Globus pallidus (tissue), 1 donor: ENCODE measurements at regions not wholly inside any gene's neighbourhood (a gene's known extent, or its start where the extent isn't known, plus 50 kb on each side); places are given as distances from the start of the nearest gene placed in this dataset.
"Not testable (repeated sequence)": the region's sequence is repeated elsewhere in the genome, so short reads cannot be mapped to it uniquely, and the experiment has no call there.

Experiments
- DNase-seq: peaks from one replicate; pipeline ENCODE4 v3.0.0-alpha.2; 2015; ENCODE audit warnings: low spot score

DNA sequence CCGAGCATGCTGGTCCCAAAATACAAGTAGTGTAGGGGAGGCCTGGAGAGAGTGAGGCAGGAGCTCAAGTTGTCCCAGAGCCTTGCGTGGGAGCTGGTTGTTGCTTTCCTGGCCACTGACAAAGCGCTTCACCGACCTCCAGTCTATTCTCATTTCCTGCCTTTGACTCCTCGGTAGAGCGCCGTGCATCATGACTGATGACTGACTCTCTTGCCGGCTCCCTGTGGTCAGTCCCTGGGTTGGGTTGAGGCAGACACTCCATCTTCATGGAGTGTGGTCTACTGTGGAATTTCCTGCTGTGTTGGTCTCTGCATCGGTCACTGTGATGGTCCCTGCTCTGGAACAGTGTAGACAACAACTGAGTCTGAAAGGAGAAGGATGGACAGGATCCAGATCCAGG is 175.1 kb upstream of the S1PR3 start:
- no peak for DNase-seq

DNA sequence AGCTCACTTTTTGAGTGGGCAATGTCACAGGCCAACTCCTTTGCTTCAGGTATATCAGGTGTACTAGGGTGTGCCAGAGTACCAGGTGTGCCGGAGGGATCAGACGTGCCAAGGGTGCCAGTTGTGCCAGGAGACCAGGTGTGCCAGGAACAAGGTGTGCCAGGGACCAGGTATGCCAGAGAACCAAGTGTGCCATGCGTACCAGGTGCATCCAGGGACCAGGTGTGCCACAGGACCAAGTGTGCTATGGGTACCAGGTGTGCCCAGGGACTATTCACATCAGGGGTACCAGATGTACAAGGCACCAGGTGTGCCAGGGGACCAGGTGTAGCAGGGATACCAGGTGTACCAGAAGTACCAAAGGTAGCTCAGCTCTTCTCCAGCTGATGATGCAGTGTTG is 174.7 kb upstream of the S1PR3 start:
- no peak for DNase-seq

DNA sequence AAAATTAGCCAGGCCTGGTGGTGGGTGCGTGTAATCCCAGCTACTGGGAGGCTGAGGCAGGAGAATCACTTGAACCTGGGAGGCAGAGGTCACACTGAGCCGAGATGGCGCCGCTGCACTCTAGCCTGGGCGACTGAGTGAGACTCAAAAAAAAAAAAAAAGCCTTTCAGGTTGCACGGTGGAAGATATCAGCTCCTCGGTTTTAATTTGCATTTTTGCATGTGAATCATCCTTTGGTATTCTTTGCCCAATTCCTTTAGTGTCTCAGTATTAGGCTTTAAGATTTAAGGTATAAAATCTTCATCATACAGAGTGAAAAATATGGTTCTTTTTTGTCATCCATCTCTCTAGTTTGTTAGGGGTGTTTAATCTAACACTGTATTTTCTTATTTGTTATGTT is 173.6 kb upstream of the S1PR3 start:
- no peak for DNase-seq

DNA sequence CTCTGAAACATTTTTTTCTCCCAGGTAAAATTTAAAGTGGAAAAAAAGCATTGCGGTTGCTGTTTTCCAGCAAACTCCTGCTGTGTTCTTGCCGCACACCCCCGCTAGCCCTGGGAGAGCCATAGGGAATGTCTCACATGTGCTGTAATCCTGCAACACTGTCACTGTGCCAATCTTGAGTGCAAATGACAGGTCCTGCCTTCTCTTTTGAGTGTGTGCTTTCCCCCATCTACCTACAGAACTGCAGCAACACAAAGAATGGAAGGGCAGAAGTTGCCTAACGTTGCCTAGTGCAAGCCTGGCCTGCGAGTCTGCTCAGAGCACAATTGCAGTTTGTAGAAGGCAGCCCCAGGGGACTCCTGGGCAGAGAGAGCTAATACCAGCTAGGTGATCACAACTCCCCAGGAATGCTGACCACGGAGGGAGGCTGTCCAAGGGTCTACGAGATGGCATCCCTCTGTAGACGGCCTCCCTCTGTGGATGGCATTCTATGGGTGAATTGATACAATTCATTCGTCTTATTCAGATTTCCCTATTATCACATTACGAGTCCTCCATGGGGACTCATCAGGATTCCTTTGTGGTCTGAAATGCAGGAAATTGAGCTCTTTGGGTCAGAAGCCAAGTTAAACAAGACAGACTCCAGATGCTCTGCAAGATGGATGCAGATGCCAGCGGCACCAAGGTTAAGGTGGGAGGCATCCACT is 172.6 kb upstream of the S1PR3 start:
- DNase-seq = no peak

DNA sequence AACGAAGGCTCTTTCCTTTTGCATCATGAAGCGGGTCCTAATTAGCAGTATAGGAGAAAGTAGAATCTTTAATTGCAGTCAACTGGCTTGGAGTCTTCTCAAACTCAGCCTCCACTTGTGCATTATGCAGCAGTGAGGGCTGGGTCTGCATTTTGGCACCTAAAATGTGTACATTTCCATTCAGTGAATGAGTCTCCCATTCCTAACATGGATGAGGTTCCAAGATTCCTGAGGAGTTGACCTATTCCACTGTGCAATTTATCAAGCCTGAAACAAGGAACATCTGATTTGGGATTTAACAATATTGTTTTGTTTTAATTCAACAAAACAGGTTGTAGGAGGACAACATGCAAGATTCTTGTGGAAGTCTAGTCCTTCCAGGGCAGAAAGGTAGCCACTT is 171.8 kb upstream of the S1PR3 start:
- DNase-seq = no peak

DNA sequence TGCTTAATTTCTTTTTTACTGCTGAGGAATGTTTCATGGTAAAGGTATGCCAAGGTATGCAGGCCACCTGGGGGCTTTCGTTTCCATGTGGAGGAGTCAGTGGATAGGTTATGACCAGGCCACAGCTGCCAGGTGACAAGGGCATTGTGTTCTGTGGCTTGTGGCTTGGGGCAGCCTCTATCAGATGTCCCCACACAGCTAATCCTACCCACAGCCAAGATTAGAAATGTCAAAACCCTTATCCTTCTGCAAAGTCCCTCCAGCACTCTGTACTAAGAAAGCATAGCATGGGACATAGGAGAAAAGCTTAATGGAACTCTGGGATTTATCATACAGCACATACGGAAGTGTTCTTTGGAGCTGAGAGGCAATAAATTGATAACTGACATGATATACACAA is 171.2 kb upstream of the S1PR3 start:
- no peak for DNase-seq

DNA sequence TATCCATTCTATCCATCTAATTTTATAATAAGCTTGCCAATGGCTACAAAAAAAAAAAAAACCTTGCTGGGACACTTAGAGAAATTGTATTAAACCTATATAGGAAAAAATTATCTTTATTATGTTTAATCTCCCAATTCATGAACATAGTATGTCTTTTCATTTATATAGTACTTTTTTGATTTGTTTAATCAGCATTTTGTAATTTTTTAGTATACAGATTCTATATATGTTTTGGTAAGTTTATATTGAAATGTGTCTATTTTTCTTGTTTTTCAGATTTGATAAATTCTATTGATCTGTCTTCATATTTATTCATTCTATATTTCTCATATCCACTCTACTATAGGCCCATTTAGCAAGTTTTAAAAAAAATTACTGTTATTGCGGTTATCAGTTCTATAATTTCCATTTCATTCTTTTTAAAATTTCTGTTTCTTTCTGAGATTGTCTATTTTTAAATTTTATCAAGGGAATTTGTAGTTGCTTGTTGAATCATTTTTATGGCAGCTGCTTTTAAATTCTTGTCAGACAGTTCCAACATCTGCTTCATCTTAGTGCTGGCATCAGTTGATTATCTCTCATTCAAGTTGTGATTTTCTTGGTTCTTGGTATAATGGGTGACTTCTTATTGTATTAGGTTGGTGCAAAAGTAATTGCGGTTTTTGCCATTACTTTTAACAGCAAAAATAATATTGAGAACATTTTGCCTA is 170.1 kb upstream of the S1PR3 start:
- DNase-seq = no peak

DNA sequence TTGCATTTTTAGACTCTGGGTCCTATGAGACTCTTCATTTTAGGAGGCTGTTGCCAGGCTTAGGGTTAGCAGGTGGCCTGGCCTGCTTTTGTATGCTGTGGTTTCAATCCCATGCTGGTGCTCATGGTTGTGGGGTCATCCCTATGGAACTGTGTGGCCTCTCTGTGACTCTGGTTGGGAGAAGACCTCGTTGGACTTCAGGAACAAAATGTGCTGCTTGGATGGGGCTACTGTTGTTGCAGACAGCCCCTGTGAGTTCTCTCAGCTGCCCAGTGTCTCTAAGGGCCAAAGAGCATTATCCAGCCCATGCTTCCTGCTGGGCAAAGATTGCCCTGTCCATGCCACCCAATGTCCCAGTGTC is 169.5 kb upstream of the S1PR3 start:
- no peak for DNase-seq

DNA sequence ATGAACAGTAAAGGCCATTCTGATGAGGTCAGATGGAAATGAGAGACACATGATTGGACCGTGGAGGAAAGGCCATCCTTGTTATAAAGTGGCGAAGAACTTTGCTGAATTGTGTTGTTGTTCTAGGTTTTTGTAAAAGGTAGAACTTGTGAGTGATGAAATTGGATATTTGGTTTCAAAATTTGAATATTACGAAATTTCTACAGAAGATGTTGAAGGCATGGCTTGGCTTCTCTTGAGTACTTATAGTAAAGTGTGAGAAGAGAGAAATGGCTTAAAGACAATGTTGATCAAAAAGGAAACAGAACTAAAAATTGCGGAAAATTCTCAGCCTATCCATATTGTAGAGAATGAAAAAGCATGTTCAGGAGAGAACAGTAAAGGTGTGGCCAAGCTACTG is 166.6 kb upstream of the S1PR3 start:
- no peak for DNase-seq

DNA sequence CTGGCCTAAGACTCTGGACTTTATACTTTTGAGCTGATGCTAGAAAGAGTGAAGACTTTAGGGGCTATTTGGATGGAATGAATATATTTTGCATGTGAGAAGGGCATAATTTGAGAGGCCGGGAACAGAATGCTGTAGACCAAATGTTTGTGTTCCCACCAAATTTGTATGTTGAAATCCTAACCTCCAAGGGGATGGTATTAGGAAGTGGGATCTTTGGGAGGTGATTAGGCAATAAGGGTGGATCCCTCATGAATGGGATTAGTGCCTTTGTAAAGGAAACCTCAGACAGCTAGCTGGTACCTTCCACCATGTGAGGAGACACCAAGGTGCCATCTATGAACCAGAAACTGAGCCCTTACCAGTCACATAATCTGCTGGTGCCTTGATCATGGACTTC is 165.1 kb upstream of the S1PR3 start:
- DNase-seq = no peak

DNA sequence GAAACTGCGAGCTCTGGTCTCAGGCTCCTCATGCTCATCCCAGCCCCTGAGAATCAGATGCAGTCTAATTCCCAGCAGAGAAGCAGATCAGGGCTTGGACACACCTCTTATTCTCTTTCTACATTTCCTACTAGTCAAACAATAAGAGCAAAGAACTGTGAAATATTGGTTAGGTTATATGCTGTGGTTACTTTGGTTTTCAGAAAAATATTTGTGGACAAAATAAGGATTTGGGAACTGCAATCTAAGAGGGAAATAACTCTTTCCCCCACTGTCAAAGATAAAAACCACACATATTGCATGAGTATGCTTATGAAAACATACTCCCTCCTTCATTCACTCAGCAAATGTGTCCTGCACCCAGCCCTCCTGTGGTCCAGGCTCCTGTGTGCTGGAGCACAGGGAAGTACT is 164.5 kb upstream of the S1PR3 start:
- DNase-seq = no peak

DNA sequence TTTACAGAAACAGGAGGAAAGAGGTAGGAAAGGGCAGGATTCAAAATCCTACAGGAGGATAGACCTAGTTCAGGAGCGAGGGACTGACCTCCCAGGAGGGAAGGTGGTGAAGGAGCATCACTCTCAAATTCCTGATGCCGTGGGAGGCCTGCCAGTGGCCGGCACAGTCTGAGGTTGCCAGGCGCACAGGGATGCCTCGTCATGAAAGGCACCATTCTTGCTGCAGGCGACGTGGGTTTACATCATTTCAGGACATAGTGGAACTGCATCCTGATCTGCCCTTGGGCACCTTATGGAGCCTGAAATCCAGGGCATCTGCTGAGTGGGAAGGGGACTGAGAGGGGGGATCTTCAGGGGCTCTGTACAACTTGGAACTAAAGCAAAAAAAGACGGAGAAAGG is 163.2 kb upstream of the S1PR3 start:
- DNase-seq = no peak

DNA sequence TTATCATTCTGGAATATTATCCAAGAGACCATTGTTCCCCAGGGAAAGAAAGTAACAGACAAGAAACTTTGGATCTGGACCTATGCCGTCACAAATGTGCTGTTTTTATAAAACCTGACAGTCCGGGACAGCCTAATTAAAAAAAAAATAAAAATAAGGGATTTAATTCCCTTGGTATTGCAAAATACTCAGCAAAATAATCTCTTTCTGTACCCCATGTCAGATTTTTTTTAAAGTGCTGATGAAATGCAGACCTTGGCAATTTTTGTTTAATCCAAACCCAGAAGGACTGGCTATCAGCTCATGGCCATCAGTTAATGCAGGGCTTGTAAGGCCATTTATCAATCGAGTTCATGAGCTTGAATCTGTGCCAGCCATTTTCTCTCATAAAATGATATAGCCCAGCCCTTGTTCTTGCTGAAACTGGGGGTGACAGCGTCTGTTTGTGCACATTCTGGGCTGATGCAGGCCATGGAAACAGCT is 162.7 kb upstream of the S1PR3 start:
- no peak for DNase-seq

DNA sequence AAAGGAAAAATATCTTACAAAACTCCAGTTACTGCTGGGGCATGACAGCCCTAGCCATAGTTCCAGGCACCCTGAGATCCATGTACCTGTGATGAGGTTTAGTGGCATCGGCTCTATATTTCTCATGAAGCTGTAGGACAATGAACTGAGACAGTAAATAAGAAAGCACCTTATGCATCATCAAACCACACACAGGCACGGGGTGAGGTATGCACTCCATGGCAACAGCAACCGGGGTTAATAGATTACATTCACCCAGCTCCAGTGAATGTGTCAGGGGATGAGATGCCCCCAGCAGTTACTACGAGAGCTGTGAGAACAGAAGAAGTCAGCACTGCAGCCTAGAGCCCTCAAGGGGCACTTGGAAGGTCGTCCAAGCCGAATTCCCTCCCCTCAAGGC is 162.0 kb upstream of the S1PR3 start:
- no peak for DNase-seq

DNA sequence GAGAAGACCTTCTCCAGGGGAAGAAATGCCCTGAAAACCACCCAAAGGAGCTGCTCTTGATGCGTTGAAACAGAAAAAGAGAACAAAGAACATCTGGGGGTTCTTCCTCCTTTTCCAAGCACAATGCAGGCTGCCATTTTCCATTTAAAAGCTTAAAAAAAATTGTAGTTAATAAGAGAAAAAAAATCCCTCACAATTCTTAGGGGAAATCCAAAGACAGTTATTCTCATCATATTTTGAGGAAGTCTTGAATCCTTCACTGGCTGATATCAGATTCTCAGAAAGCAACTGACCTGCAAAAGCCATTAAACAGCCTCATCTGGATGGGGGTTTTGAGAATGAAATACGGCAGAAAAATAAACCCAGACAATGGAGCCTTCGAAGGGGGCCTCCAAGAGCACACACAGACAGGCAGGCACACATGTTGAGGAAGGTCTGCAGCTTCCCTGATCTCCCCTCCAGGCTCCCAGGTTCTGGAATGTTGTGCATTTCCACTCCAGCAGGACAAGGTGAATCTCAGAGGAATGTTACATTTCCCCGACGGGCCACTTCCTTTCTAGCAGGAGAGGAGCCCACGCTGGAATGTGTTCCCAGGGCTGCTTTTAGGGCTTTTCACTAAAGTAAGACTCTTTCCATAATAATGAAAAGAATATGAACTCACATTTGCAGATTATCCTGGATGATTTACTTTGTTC is 159.4 kb upstream of the S1PR3 start:
- DNase-seq = no peak

DNA sequence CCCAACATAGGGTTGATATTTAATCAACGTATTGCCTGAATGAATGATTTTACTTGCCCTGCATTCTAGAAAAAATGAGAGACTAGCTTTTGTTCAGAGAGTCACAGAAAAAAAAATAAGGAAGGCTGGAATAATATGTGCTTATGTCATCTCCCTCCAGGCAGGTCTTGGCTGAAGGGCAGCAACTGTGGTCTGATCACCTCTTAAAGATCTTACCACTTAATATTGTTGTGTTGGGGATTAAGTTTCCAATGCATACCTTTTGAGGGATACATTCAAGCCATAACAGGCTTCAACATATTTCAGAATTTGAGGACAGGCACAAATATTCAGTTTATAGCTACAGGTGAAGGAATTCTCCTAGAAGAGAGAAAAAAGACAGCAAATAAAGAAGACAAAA is 157.3 kb upstream of the S1PR3 start:
- no peak for DNase-seq

DNA sequence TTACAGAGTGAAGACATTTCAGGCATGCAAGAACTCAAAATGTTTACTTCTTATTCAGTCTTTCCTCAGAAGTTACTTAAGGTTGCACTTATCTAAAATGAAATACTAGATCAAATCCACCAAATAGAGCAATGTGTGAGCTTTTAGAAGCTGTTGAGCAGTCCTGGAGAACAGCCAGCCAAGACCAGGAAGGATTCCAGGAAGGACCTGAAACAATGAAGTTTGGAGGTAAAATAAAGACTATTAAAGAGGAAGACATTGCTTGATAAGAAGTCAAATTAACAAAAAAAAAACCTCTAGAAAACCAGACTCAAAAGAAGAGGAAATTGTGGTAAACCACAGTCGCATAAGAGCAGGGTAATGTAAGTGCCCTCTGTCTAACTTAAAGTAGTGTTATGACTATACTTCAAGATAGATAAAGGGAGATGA is 156.2 kb upstream of the S1PR3 start:
- DNase-seq = peak; percentile 6

DNA sequence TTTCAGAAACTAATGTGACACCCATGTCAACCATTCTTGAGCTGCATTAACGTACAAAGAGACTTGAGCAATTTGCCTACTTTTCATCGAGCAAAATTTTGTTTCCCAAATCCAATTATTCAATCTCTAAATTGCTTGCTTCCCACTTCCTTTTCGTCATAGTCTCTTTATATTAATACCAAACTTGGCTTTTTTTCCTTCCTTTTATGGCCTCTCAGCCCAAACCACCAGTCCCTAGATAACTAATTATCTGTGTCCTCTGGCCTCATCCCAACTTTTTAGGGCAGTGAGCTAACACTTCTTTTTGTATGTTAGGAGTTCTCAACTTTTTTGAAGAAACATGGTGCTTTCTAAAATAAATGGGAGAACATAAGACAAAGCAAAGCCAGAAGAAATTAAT is 155.5 kb upstream of the S1PR3 start:
- no peak for DNase-seq

DNA sequence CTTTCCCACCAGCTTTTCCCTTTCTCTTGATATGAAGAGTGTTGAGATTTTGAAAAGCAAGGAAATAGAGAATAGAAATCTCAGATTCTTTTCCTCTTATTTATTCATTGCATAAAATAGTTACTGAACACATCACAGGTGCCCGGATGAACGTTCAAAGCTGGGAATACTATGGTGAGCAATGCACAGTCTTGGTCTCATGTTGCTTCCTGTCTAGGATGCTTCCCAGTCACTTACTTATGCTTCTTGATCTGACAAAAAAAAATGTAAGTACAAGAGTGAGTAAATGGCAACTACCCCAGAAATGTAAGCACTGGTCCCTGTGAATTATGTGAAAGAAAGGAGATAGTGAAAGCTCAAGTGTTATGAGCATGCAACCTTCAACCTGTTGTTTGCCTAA is 153.5 kb upstream of the S1PR3 start:
- DNase-seq = no peak

DNA sequence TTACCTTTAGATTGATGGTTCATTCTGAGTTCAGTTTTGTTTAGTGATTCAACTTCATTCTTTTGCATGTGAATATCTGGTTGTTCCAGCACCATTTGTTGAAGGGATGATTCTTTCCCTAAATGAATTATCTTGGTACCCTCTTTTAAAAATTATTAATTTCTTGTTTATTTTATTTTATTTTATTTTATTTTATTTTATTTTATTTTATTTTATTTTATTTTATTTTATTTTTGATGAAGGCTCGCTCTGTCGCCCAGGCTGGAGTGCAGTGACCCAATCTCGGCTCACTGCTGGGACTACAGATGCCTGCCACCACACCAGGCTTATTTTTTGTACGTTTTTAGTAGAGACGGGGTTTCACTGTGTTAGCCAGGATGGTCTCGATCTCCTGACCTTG is 141.4 kb upstream of the S1PR3 start:
- not testable (repeated sequence) for DNase-seq

DNA sequence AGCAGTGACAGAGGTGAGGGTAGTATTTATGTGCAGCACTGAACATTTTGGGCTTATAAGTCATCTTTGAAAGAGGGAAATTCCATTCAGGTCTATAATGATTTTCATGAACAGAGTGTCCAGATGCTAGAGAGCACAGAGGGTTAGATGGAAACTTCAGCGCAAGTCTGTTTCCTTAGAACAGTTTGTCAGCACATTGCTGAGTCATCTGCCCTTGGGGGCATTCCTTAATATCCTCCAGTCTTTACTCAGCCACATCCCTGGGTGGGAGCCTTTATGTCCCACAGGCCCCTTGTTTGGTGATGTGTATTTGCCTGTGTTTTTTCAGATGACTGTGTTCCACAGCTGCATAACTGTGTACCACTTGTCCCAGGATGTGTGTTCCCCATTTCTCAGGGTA is 138.5 kb upstream of the S1PR3 start:
- no peak for DNase-seq

DNA sequence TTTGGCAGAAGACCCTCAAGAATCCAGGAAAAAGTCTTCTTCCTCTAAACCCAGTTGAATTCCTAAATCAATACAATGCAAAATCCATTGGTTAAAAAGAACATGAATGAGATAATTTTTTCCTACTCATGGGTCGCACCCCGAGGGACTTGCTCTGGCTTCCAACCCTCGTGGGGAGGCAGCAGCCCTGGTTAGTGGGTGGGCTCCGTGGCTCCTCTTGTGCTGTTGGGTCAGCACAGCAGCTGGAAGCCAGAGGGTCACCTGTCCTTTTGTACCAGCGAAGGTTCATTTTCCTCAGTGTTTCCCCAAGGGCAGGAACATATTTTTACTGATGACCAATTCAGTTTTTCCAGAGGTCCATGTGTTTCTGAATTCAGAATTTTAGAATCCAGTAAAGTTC is 120.6 kb upstream of the S1PR3 start:
- no peak for DNase-seq

DNA sequence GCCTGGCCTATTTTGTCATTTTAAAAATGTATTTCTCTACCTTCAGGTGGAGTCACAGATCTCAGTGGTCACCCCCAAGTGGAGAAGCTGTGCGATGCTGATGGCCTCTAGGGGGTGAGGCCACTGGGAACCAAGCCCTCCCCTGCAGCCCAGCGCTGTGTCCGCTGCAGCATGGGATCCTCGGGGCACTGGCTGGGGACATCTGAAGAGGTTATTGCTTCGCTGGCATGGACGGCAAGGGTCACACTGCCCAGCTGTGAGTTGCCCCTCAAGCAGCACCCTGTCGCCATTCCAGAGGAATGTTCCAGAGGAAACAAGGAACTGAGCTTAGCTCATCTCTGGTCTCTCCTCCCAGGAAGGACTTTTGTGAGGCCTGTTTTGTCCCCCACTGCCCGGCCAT is 119.6 kb upstream of the S1PR3 start:
- DNase-seq = no peak
